Body of pancreas (tissue), 4 donors: ENCODE measurements at regions not wholly inside any gene's neighbourhood (a gene's known extent, or its start where the extent isn't known, plus 50 kb on each side); places are given as distances from the start of the nearest gene placed in this dataset.

Experiments used
- ATAC-seq: fragments of 150-250 bp; one replicate; pipeline ENCODE4 v1.9.1; 2016
- DNase-seq, 4 donors: peaks; one replicate each; pipeline ENCODE4 v3.0.0-alpha.2; 2019
- H3K27ac ChIP-seq, 4 donors: fragments of 200-600 bp; sonication (generic); 1 replicate in 3 of 4; 2 replicates in 1 of 4; pipeline versions ENCODE4 v1.5.1 to v1.6.1; 2016 to 2019; ENCODE audit warnings: mild to moderate bottlenecking in 1 of 4, mixed read lengths in 1 of 4, moderate library complexity in 1 of 4
- H3K27me3 ChIP-seq, 2 donors: fragments of 200-600 bp; sonication (generic); one replicate each; pipeline ENCODE4 v1.6.0; 2016; ENCODE audit warnings: mild to moderate bottlenecking in 1 of 2
- H3K36me3 ChIP-seq, 2 donors: fragments of 200-600 bp; sonication (generic); replicated peaks in 1 of 2; 2 replicates each; pipeline ENCODE4 v1.5.1; 2016; ENCODE audit warnings: low read depth in 2 of 2; ENCODE audit not compliant: insufficient read depth in 1 of 2
- H3K4me1 ChIP-seq: fragments of 200-600 bp; sonication (generic); one replicate; pipeline ENCODE4 v1.6.0; 2016
- H3K4me3 ChIP-seq, 2 donors: fragments of 200-600 bp; sonication (generic); 1 replicate in 1 of 2; 2 replicates in 1 of 2; pipeline ENCODE4 v1.5.1; 2016 to 2019
- H3K9me3 ChIP-seq, 3 donors: fragments of 200-600 bp; sonication (generic); 1 replicate in 2 of 3; 2 replicates in 1 of 3; pipeline ENCODE4 v1.5.1; 2016
- POLR2A ChIP-seq, 3 donors: fragments of 450-650 bp; IDR thresholded peaks; one replicate each; pipeline ENCODE4 v1.6.1; 2016; ENCODE audit warnings: antibody characterized with exemption in 3 of 3, mild to moderate bottlenecking in 2 of 3
- WGBS, 2 donors: methylation state at CpG; one replicate each; pipeline ENCODE4 v1.1.5; 2017; 5-methylcytosine and 5-hydroxymethylcytosine counted together
- intact Hi-C: fragments of 100-400 bp; cut with DNase I; formaldehyde crosslinking; loops from one replicate; pipeline ENCODE4 v1.15.1; 2023
- TF ChIP-seq, protein P1 (sequence below), 7 experiments: fragments of 450-650 bp in 4 of 7; fragments of 200-600 bp in 3 of 7; sonication (generic) in 3 of 7; IDR thresholded peaks; one replicate each; pipeline ENCODE4 v1.5.1; 2016 to 2019; ENCODE audit warnings: antibody characterized with exemption in 7 of 7

DNA sequence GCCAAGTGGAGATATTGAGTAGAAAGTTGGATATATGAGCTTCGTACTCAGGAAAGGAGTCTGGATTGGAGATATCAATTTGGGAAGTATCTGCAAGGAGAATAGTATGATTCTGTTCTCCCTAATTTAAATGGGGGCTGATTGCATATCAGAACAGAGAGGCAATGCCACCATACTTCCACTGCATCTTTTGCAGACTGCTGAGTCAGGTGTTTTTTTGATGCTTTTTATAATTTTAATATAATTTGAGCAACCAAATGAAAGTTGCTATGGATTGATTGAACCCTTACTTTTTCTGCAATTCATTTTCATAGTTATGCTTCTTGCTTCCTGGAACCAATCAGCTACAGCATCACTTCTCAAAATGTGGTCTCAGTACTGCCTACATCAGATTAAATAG is 590.3 kb downstream of the USP25 start:
- no peak for ATAC-seq
- Histone ChIP-seq H3K36me3 (no peaks in the 10 kb centered on the region), H3K9me3 (no peaks in the 10 kb centered on the region), H3K27ac (no peak overlapping the region), H3K4me1 (no peaks in the 10 kb centered on the region), H3K4me3 (no peak overlapping the region), H3K27me3 (no peaks in the 10 kb centered on the region)
- TF ChIP-seq POLR2A (IDR thresholded peaks at IDR 0.05): no peak
- TF ChIP-seq, protein P1, sequence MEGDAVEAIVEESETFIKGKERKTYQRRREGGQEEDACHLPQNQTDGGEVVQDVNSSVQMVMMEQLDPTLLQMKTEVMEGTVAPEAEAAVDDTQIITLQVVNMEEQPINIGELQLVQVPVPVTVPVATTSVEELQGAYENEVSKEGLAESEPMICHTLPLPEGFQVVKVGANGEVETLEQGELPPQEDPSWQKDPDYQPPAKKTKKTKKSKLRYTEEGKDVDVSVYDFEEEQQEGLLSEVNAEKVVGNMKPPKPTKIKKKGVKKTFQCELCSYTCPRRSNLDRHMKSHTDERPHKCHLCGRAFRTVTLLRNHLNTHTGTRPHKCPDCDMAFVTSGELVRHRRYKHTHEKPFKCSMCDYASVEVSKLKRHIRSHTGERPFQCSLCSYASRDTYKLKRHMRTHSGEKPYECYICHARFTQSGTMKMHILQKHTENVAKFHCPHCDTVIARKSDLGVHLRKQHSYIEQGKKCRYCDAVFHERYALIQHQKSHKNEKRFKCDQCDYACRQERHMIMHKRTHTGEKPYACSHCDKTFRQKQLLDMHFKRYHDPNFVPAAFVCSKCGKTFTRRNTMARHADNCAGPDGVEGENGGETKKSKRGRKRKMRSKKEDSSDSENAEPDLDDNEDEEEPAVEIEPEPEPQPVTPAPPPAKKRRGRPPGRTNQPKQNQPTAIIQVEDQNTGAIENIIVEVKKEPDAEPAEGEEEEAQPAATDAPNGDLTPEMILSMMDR (IDR thresholded peaks at IDR 0.05): no peak
- WGBS, 2 donors: 80 to 92% methylated on average over 1 of the region's 1 CpG
- DNase-seq: no peak
- intact Hi-C loops: no loop called here

DNA sequence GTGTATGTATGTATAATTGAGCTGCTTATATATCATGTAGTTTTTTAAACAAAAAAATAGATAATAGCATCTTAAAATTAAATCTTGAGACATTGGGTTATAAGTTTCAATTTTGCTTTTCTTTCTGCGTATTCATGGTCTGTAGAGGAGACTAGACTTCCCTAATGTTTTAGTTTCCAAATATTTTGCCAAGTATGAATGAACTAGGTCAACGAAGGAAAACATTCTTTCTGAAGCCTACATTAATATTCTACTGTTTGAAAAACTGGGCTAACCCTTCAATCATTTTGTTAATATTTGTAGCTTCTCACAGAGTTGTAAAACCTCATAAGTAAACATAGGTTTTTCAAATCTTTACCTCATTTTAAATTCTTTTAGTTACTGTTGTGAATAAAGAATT is 592.7 kb downstream of the USP25 start:
- H3K9me3 ChIP-seq: no peaks in the 10 kb centered on the region
- no peaks in the 10 kb centered on the region for H3K36me3 ChIP-seq
- intact Hi-C loops: no loop called here
- no peaks in the 10 kb centered on the region for H3K4me1 ChIP-seq
- TF ChIP-seq POLR2A (IDR thresholded peaks at IDR 0.05): no peak
- TF ChIP-seq, protein P1 (IDR thresholded peaks at IDR 0.05): no peak
- no peak overlapping the region for H3K4me3 ChIP-seq
- 48 to 55% methylated on average over 2 of the region's 2 CpGs for WGBS, 2 donors
- no peak overlapping the region for H3K27ac ChIP-seq
- H3K27me3 ChIP-seq: no peaks in the 10 kb centered on the region
- DNase-seq: no peak
- no peak for ATAC-seq

DNA sequence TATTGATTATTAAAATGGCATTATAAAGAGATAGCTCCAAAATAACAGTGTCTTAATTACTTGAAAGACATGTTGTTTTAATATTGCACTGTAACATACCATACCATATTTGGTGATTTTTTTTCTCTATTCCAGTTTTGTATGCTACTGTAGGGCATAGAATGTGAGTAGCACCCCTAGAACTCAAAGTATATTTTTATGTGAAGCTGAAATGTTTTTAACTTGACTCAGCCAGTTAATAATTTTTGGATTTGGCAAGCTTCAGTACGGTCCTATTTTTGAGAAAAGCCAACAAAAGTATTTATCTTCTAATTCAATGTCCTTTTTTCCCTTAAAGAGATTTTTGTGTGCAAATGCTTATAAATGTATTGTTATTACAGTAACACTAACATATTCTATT is 593.8 kb downstream of the USP25 start:
- ATAC-seq (no peak), DNase-seq (no peak)
- no peaks in the 10 kb centered on the region for H3K36me3 ChIP-seq
- H3K4me3 ChIP-seq: no peak overlapping the region
- H3K27ac ChIP-seq: no peak overlapping the region
- TF ChIP-seq, protein P1 (IDR thresholded peaks at IDR 0.05): no peak
- no peak for TF ChIP-seq POLR2A (IDR thresholded peaks at IDR 0.05)
- H3K4me1 ChIP-seq: no peaks in the 10 kb centered on the region
- H3K9me3 ChIP-seq: no peaks in the 10 kb centered on the region
- intact Hi-C loops: no loop called here
- no peaks in the 10 kb centered on the region for H3K27me3 ChIP-seq
- 26 to 43% methylated on average over 1 of the region's 1 CpG for WGBS, 2 donors

DNA sequence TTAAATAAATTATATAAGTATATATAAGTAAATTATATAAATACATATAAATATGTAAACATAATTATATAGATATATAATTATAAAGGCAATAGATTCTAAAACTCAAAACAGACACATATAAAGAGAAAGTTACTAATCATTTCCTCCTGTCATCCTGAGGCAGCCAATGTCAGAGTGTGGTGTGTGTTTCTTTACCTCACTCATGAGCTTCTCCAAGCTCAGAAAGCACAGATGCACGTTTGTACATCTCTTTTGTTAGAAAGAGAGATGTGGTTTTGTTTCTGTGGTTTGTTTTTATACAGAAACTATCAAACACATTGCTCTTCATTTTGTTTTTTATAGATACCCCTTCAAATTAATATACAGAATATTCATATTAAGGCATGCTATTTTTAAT is 594.8 kb downstream of the USP25 start:
- no peak overlapping the region for H3K4me3 ChIP-seq
- H3K27ac ChIP-seq: no peak overlapping the region
- ATAC-seq (no peak), DNase-seq (no peak)
- intact Hi-C loops: no loop called here
- no peaks in the 10 kb centered on the region for H3K36me3 ChIP-seq
- 20 to 33% methylated on average over 1 of the region's 1 CpG for WGBS, 2 donors
- no peaks in the 10 kb centered on the region for H3K9me3 ChIP-seq
- no peaks in the 10 kb centered on the region for H3K4me1 ChIP-seq
- TF ChIP-seq, protein P1 (IDR thresholded peaks at IDR 0.05): no peak
- no peak for TF ChIP-seq POLR2A (IDR thresholded peaks at IDR 0.05)
- H3K27me3 ChIP-seq: no peaks in the 10 kb centered on the region

DNA sequence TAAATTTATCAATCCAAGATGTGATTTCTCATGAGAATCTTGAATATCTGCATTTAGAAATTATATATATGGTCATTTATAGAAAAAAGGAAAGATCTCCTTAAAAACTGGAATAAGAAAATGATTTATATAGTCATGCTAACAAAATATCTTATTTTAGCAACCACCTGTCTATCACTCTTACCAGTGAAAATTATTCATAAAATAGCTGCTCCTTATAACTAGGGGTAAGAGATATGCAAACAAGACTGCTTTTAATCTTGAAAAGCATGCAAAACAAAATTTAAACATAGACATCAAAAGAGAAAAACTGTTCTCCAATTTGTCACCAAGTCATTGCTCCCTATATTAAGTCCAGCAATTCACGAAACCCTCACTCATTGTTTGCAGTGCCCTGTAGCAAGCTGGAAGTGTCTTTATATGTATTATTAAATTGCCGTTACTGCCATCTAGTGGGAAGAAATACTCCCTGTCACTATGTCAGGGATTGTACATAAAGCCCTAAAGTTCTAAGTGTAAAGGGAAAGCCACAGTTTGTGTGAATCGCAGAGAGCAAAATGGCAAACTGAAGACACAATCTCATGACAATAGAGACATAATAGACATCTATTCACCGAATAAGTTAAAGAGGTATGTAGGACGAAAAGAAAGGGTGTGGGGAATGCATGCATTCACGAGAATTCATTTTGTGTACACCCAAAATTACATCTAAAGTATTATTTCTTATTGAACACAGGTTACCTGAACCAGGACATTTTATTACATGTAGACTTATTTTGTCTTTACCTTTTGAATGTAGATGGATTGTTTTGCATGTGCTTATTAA is 600.5 kb downstream of the USP25 start:
- ATAC-seq (peak; percentile 94), DNase-seq (peak in 3 of 4 donors; percentile 17 to 56 (median 36))
- H3K36me3 ChIP-seq: no peaks in the 10 kb centered on the region
- H3K4me1 ChIP-seq: no peaks in the 10 kb centered on the region
- no peaks in the 10 kb centered on the region for H3K27me3 ChIP-seq
- no peak for TF ChIP-seq POLR2A (IDR thresholded peaks at IDR 0.05)
- TF ChIP-seq, protein P1 (IDR thresholded peaks at IDR 0.05): peak; percentile 26 to 74 (median 70)
- no peaks in the 10 kb centered on the region for H3K9me3 ChIP-seq
- intact Hi-C loops: loop anchor here (10.0 kb wide), 1 partner anchor 245 kb away; no protein-coding TSS in a partner anchor
- no peak overlapping the region for H3K27ac ChIP-seq
- WGBS, 2 donors: 24 to 28% methylated on average over 6 of the region's 6 CpGs
- H3K4me3 ChIP-seq: no peak overlapping the region
